ENCODE measurements at regions not wholly inside any gene's neighbourhood (a gene's known extent, or its start where the extent isn't known, plus 50 kb on each side); places are given as distances from the start of the nearest gene placed in this dataset.

- TF ChIP-seq CTCF (conservative IDR thresholded peaks at IDR 0.05; ENCODE audit: low read depth in 2 of 2) (no peak), STAT1 (IDR thresholded peaks at IDR 0.05; ENCODE audit: unreplicated experiment) (no peak), CREB1 (CRISPR knock-in tag; IDR thresholded peaks at IDR 0.05; ENCODE audit: low read depth) (no peak), ZNF114 (CRISPR knock-in tag; IDR thresholded peaks at IDR 0.05) (no peak), JUNB (IDR thresholded peaks at IDR 0.05; ENCODE audit: unreplicated experiment) (no peak)
These were observed 81.5 kb downstream of the BMP2 start for GRCh38 chr20:6848992-6849391.

Measured in GM23338 (cell line).